Renal pelvis (tissue), 1 donor: ENCODE measurements at regions not wholly inside any gene's neighbourhood (a gene's known extent, or its start where the extent isn't known, plus 50 kb on each side); places are given as distances from the start of the nearest gene placed in this dataset.
"Not testable (repeated sequence)": the region's sequence is repeated elsewhere in the genome, so short reads cannot be mapped to it uniquely, and the experiment has no call there.

Experiments
- DNase-seq: peaks from one replicate; pipeline ENCODE4 v3.0.0-alpha.2; 2013

- no peak for DNase-seq
These were observed 275.3 kb upstream of the MKLN1 start for GRCh38 chr7:131052285-131052904.

- no peak for DNase-seq
These were observed 271.7 kb upstream of the MKLN1 start for GRCh38 chr7:131056007-131056406.

GRCh38 chr7:131057015-131057793 lies 270.5 kb upstream of the MKLN1 start:
- DNase-seq: peak; percentile 38

- DNase-seq: no peak
These were observed 269.9 kb upstream of the MKLN1 start for GRCh38 chr7:131057794-131058070.

- not testable (repeated sequence) for DNase-seq
These were observed 269.0 kb upstream of the MKLN1 start for GRCh38 chr7:131058561-131059288.

GRCh38 chr7:131059401-131059800 lies 268.3 kb upstream of the MKLN1 start:
- DNase-seq: not testable (repeated sequence)

- no peak for DNase-seq
These were observed 266.5 kb upstream of the MKLN1 start for GRCh38 chr7:131061158-131061557.

- DNase-seq: no peak
These were observed 265.9 kb upstream of the MKLN1 start for GRCh38 chr7:131061818-131062217.

GRCh38 chr7:131066635-131067034 lies 261.0 kb upstream of the MKLN1 start:
- DNase-seq: no peak

GRCh38 chr7:131067220-131067619 lies 260.5 kb upstream of the MKLN1 start:
- DNase-seq: no peak

GRCh38 chr7:131068604-131069021 lies 259.1 kb upstream of the MKLN1 start:
- no peak for DNase-seq

GRCh38 chr7:131071786-131072504 lies 255.7 kb upstream of the MKLN1 start:
- DNase-seq: peak; percentile 44

GRCh38 chr7:131072505-131073091 lies 255.1 kb upstream of the MKLN1 start:
- no peak for DNase-seq

- DNase-seq: no peak
These were observed 253.6 kb upstream of the MKLN1 start for GRCh38 chr7:131074043-131074442.

- DNase-seq: no peak
These were observed 253.1 kb upstream of the MKLN1 start for GRCh38 chr7:131074585-131074984.

- no peak for DNase-seq
These were observed 252.3 kb upstream of the MKLN1 start for GRCh38 chr7:131075406-131075805.

- no peak for DNase-seq
These were observed 251.6 kb upstream of the MKLN1 start for GRCh38 chr7:131076032-131076431.

- no peak for DNase-seq
These were observed 250.9 kb upstream of the MKLN1 start for GRCh38 chr7:131076711-131077181.

GRCh38 chr7:131077735-131078134 lies 249.9 kb upstream of the MKLN1 start:
- DNase-seq: no peak

GRCh38 chr7:131080754-131081153 lies 246.9 kb upstream of the MKLN1 start:
- DNase-seq: no peak

GRCh38 chr7:131081308-131081707 lies 246.4 kb upstream of the MKLN1 start:
- DNase-seq: no peak

GRCh38 chr7:131083781-131084180 lies 243.9 kb upstream of the MKLN1 start:
- no peak for DNase-seq
